ENCODE measurements at regions not wholly inside any gene's neighbourhood (a gene's known extent, or its start where the extent isn't known, plus 50 kb on each side); places are given as distances from the start of the nearest gene placed in this dataset.

DNA sequence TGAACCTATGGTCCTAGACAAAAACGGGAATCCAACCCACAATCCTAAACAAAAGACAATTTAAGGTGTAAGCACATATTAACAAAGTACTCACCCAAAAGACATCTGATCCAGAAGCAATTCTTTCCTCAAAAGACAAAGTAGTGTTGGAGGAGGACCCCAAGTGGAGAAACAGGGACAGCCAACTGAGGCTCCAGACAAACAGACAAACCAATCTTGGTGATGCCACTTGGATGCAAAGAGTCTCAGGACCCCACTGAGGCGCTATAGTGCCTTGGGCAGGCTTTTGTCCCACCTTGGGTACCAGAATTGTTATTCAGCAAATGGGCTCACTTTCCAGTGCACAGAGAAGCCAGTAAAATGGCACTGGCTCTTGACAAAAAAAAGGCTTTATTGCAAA is 613.8 kb downstream of the DIPK2A start:
- TF ChIP-seq, protein P1, sequence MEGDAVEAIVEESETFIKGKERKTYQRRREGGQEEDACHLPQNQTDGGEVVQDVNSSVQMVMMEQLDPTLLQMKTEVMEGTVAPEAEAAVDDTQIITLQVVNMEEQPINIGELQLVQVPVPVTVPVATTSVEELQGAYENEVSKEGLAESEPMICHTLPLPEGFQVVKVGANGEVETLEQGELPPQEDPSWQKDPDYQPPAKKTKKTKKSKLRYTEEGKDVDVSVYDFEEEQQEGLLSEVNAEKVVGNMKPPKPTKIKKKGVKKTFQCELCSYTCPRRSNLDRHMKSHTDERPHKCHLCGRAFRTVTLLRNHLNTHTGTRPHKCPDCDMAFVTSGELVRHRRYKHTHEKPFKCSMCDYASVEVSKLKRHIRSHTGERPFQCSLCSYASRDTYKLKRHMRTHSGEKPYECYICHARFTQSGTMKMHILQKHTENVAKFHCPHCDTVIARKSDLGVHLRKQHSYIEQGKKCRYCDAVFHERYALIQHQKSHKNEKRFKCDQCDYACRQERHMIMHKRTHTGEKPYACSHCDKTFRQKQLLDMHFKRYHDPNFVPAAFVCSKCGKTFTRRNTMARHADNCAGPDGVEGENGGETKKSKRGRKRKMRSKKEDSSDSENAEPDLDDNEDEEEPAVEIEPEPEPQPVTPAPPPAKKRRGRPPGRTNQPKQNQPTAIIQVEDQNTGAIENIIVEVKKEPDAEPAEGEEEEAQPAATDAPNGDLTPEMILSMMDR (IDR thresholded peaks at IDR 0.05): no peak
- no peak for TF ChIP-seq POLR2A (IDR thresholded peaks at IDR 0.05)

All from lower leg skin (tissue), 3 donors.